ENCODE measurements at regions not wholly inside any gene's neighbourhood (a gene's known extent, or its start where the extent isn't known, plus 50 kb on each side); places are given as distances from the start of the nearest gene placed in this dataset.

GRCh38 chr3:18247139-18247695 lies 177.9 kb downstream of the SATB1 start:
- TF ChIP-seq CTCF (IDR thresholded peaks at IDR 0.05; ENCODE audit: insufficient read depth, low read depth, low read length) (no peak), EZH2 (IDR thresholded peaks at IDR 0.05; ENCODE audit: insufficient read depth, low read length) (no peak)

All from astrocyte (in vitro differentiated cells and primary cell).